Uterus (tissue), 2 donors: ENCODE measurements at regions not wholly inside any gene's neighbourhood (a gene's known extent, or its start where the extent isn't known, plus 50 kb on each side); places are given as distances from the start of the nearest gene placed in this dataset.

Experiments used
- POLR2A ChIP-seq, 2 donors: fragments of 450-650 bp; IDR thresholded peaks; one replicate each; pipeline ENCODE4 v1.6.1; 2016; ENCODE audit warnings: antibody characterized with exemption in 2 of 2, mild to moderate bottlenecking in 1 of 2, moderate library complexity in 1 of 2
- TF ChIP-seq, protein P1 (sequence below), 4 experiments: fragments of 200-600 bp in 2 of 4; fragments of 450-650 bp in 2 of 4; sonication (generic) in 2 of 4; IDR thresholded peaks; one replicate each; pipeline ENCODE4 v1.5.1; 2016 to 2019; ENCODE audit warnings: antibody characterized with exemption in 4 of 4, mild to moderate bottlenecking in 2 of 4, moderate library complexity in 1 of 4

DNA sequence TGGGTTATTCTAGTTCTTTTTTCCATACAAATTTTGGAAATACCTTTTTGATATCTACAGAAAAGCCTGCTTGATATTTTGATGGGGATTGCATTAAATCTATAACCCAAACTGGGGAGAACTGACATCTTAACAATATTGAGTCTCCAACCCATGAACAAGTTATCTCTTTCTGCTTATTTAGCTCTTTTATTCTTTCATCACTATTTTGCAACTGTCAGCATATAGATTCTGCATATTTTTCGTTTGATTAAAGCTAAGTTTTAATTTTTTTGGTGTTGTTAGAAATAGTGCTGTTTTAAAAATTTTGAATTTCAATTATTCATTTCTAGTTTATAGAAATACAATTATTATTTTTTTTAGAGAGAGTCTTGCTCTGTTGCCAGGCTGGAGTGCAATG lies 97.9 kb downstream of the EMX2 start:
- TF ChIP-seq, protein P1, sequence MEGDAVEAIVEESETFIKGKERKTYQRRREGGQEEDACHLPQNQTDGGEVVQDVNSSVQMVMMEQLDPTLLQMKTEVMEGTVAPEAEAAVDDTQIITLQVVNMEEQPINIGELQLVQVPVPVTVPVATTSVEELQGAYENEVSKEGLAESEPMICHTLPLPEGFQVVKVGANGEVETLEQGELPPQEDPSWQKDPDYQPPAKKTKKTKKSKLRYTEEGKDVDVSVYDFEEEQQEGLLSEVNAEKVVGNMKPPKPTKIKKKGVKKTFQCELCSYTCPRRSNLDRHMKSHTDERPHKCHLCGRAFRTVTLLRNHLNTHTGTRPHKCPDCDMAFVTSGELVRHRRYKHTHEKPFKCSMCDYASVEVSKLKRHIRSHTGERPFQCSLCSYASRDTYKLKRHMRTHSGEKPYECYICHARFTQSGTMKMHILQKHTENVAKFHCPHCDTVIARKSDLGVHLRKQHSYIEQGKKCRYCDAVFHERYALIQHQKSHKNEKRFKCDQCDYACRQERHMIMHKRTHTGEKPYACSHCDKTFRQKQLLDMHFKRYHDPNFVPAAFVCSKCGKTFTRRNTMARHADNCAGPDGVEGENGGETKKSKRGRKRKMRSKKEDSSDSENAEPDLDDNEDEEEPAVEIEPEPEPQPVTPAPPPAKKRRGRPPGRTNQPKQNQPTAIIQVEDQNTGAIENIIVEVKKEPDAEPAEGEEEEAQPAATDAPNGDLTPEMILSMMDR (IDR thresholded peaks at IDR 0.05) = no peak
- no peak for TF ChIP-seq POLR2A (IDR thresholded peaks at IDR 0.05)
